HCT116 (cell line): ENCODE measurements at regions not wholly inside any gene's neighbourhood (a gene's known extent, or its start where the extent isn't known, plus 50 kb on each side); places are given as distances from the start of the nearest gene placed in this dataset.

Experiments used
- ATAC-seq: fragments of 200-7000 bp; cut with Tn5 transposase; 2 replicates; pipeline ENCODE4 v1.9.1; 2020; ENCODE audit warnings: mild to moderate bottlenecking, moderate library complexity
- BruUV-seq: library from RNA; stranded (reverse); fragments of 400-500 nt; replicated peaks from 2 replicates; lab custom pipeline; 2021; lab: Mats Ljungman, UMichigan
- CTCF ChIA-PET: fragments of 300-600 bp; sonication (Branson Sonifier 250); formaldehyde crosslinking; loops from one replicate; lab custom pipeline; 2021; ENCODE audit warnings: antibody characterized with exemption; lab: Charles Lee
- POLR2A ChIA-PET: fragments of 300-600, 350-600 bp; sonication (Branson Sonifier 250); formaldehyde crosslinking; loops from one replicate; lab custom pipeline; 2021; ENCODE audit warnings: antibody characterized with exemption; lab: Charles Lee
- RAD21 ChIA-PET, 2 experiments: fragments of 300-600 bp; sonication (Branson Sonifier 250); formaldehyde crosslinking; loops; one replicate each; lab custom pipeline; 2023; ENCODE audit warnings: low total read pairs in 2 of 2; ENCODE audit not compliant: uncharacterized antibody in 2 of 2, unreplicated experiment in 2 of 2, low non-redundant PET in 1 of 2; lab: Charles Lee
- DNase-seq: peaks from one replicate; pipeline ENCODE4 v3.0.0-alpha.2; 2010; ENCODE audit warnings: low read depth, low spot score
- H2AFZ ChIP-seq: fragments of 200-600 bp; shearing (Covaris generic), sonication (generic); 2 replicates; pipeline ENCODE4 v1.6.1; 2017; ENCODE audit warnings: low read depth, mixed run types, mixed read lengths, antibody characterized with exemption, low read length; ENCODE audit not compliant: poor library complexity, severe bottlenecking
- H3K27ac ChIP-seq: 2 replicates; pipeline ENCODE4 v1.5.1; 2012; ENCODE audit warnings: low read depth, low read length
- H3K27me3 ChIP-seq: fragments of 200-600 bp; sonication (generic); 2 replicates; pipeline ENCODE4 v1.6.1; 2016; ENCODE audit warnings: mixed run types, low read length, mixed read lengths; ENCODE audit not compliant: insufficient read depth
- H3K36me3 ChIP-seq, 2 experiments: fragments of 200-500 bp in 1 of 2; fragments of 200-600 bp in 1 of 2; sonication (Bioruptor generic) in 1 of 2; sonication (generic) in 1 of 2; 2 replicates each; pipeline versions ENCODE4 v1.5.1 to v1.6.1; 2014 to 2016; ENCODE audit warnings: low read length in 2 of 2, inconsistent platforms in 1 of 2, mixed read lengths in 1 of 2, mixed run types in 1 of 2; ENCODE audit not compliant: insufficient read depth in 2 of 2, control insufficient read depth in 1 of 2
- H3K4me1 ChIP-seq, 2 experiments: fragments of 200-600 bp in 1 of 2; sonication (generic) in 1 of 2; 2 replicates each; pipeline versions ENCODE4 v1.5.1 to v1.6.1; 2012 to 2017; ENCODE audit warnings: low read length in 2 of 2, inconsistent platforms in 1 of 2, mild to moderate bottlenecking in 1 of 2, mixed read lengths in 1 of 2, mixed run types in 1 of 2, moderate library complexity in 1 of 2; ENCODE audit not compliant: insufficient read depth in 2 of 2, control insufficient read depth in 1 of 2
- H3K4me2 ChIP-seq: fragments of 200-600 bp; sonication (generic); 2 replicates; pipeline ENCODE4 v1.6.1; 2017; ENCODE audit warnings: mixed run types, low read length, mixed read lengths
- H3K4me3 ChIP-seq, 2 experiments: fragments of 200-600 bp in 1 of 2; sonication (generic) in 1 of 2; replicated peaks in 1 of 2; 2 replicates each; pipeline ENCODE4 v1.5.1; 2011 to 2016; ENCODE audit warnings: low read length in 2 of 2, control low read depth in 1 of 2, low read depth in 1 of 2, mild to moderate bottlenecking in 1 of 2, mixed read lengths in 1 of 2, mixed run types in 1 of 2
- H3K79me2 ChIP-seq: fragments of 200-600 bp; sonication (generic); 2 replicates; pipeline ENCODE4 v1.6.1; 2017; ENCODE audit warnings: mild to moderate bottlenecking, mixed run types, low read length, moderate library complexity, mixed read lengths; ENCODE audit not compliant: insufficient read depth
- H3K9ac ChIP-seq: fragments of 200-600 bp; sonication (generic); 2 replicates; pipeline ENCODE4 v1.6.1; 2016; ENCODE audit warnings: low read length, mixed read lengths
- H3K9me2 ChIP-seq: fragments of 200-600 bp; sonication (generic), shearing (Covaris generic); 2 replicates; pipeline ENCODE4 v1.6.1; 2017; ENCODE audit warnings: mixed run types, mild to moderate bottlenecking, moderate library complexity; ENCODE audit not compliant: insufficient read depth
- H3K9me3 ChIP-seq, 2 experiments: fragments of 200-500 bp in 1 of 2; fragments of 200-600 bp in 1 of 2; sonication (Bioruptor generic) in 1 of 2; sonication (generic) in 1 of 2; 2 replicates each; pipeline ENCODE4 v1.6.1; 2014 to 2017; ENCODE audit warnings: low read length in 2 of 2, mixed read lengths in 2 of 2, inconsistent platforms in 1 of 2, low read depth in 1 of 2, mild to moderate bottlenecking in 1 of 2, mixed run types in 1 of 2, moderate library complexity in 1 of 2; ENCODE audit not compliant: control insufficient read depth in 1 of 2, insufficient read depth in 1 of 2
- H4K20me1 ChIP-seq: fragments of 200-600 bp; sonication (generic), shearing (Covaris generic); 2 replicates; pipeline ENCODE4 v1.6.1; 2017; ENCODE audit warnings: mixed run types, mild to moderate bottlenecking, moderate library complexity; ENCODE audit not compliant: insufficient read depth
- CBX3 ChIP-seq: IDR thresholded peaks from 2 replicates; pipeline ENCODE4 v1.6.1; 2012; ENCODE audit warnings: low read depth
- ELF1 ChIP-seq: IDR thresholded peaks from 2 replicates; pipeline ENCODE4 v1.6.1; 2012; ENCODE audit warnings: low read depth, borderline replicate concordance
- EZH2 ChIP-seq: fragments of 200-600 bp; sonication (generic); IDR thresholded peaks from 2 replicates; pipeline ENCODE4 v1.6.1; 2017; ENCODE audit warnings: antibody characterized with exemption, mixed run types
- EZH2phosphoT487 ChIP-seq: fragments of 200-600 bp; IDR thresholded peaks from 2 replicates; pipeline ENCODE4 v1.6.1; 2018; ENCODE audit warnings: antibody characterized with exemption, borderline replicate concordance
- FOSL1 ChIP-seq: IDR thresholded peaks from 2 replicates; pipeline ENCODE4 v1.6.1; 2012; ENCODE audit warnings: low read depth
- JUND ChIP-seq: IDR thresholded peaks from 2 replicates; pipeline ENCODE4 v1.6.1; 2012
- POLR2A ChIP-seq: IDR thresholded peaks from 2 replicates; pipeline ENCODE4 v1.7.0; 2011; ENCODE audit warnings: borderline replicate concordance; ENCODE audit not compliant: insufficient read depth, insufficient read length; ENCODE audit errors: extremely low read depth
- POLR2AphosphoS5 ChIP-seq: IDR thresholded peaks from 2 replicates; pipeline ENCODE4 v1.6.1; 2011; ENCODE audit warnings: mild to moderate bottlenecking, low read depth, low read length, moderate library complexity
- RAD21 ChIP-seq: IDR thresholded peaks from 2 replicates; pipeline ENCODE4 v1.6.1; 2012; ENCODE audit warnings: low read depth, mild to moderate bottlenecking
- SIN3A ChIP-seq: IDR thresholded peaks from 2 replicates; pipeline ENCODE4 v1.6.1; 2012; ENCODE audit warnings: low read depth
- SP1 ChIP-seq: IDR thresholded peaks from 2 replicates; pipeline ENCODE4 v1.6.1; 2012; ENCODE audit warnings: low read depth
- SRF ChIP-seq: IDR thresholded peaks from 2 replicates; pipeline ENCODE4 v1.6.1; 2012; ENCODE audit warnings: low read depth
- TCF7L2 ChIP-seq: IDR thresholded peaks from 2 replicates; pipeline ENCODE4 v1.7.0; 2011; ENCODE audit warnings: borderline replicate concordance, inconsistent platforms; ENCODE audit not compliant: insufficient read depth, insufficient read length; ENCODE audit errors: extremely low read depth
- YY1 ChIP-seq: IDR thresholded peaks from 2 replicates; pipeline ENCODE4 v1.6.1; 2011; ENCODE audit warnings: low read length, low read depth, moderate library complexity, mild to moderate bottlenecking; ENCODE audit not compliant: insufficient replicate concordance; ENCODE audit errors: extremely low read depth
- intact Hi-C: fragments of 100-400 bp; cut with micrococcal nuclease; formaldehyde crosslinking; loops from 2 replicates; pipeline ENCODE4 v1.10.0; 2022
- TF ChIP-seq, protein P1 (sequence below), 3 experiments: fragments of 200-600 bp in 1 of 3; sonication (generic) in 1 of 3; IDR thresholded peaks in 2 of 3; conservative IDR thresholded peaks in 1 of 3; 2 replicates each; pipeline ENCODE4 v1.5.1; 2012 to 2017; ENCODE audit warnings: low read depth in 2 of 3, low read length in 2 of 3, antibody characterized with exemption in 1 of 3, borderline replicate concordance in 1 of 3, control low read depth in 1 of 3, mild to moderate bottlenecking in 1 of 3, mixed read lengths in 1 of 3, mixed run types in 1 of 3, moderate library complexity in 1 of 3; ENCODE audit not compliant: insufficient read depth in 1 of 3
- TF ChIP-seq, protein P2 (sequence below): IDR thresholded peaks from 2 replicates; pipeline ENCODE4 v1.6.1; 2012
- TF ChIP-seq, protein P3 (sequence below): IDR thresholded peaks from 2 replicates; pipeline ENCODE4 v1.6.1; 2012; ENCODE audit warnings: low read depth
- TF ChIP-seq, protein P4 (sequence below): IDR thresholded peaks from 2 replicates; pipeline ENCODE4 v1.6.1; 2011; ENCODE audit warnings: mild to moderate bottlenecking, low read length, moderate library complexity; ENCODE audit not compliant: insufficient replicate concordance; ENCODE audit errors: extremely low read depth

DNA sequence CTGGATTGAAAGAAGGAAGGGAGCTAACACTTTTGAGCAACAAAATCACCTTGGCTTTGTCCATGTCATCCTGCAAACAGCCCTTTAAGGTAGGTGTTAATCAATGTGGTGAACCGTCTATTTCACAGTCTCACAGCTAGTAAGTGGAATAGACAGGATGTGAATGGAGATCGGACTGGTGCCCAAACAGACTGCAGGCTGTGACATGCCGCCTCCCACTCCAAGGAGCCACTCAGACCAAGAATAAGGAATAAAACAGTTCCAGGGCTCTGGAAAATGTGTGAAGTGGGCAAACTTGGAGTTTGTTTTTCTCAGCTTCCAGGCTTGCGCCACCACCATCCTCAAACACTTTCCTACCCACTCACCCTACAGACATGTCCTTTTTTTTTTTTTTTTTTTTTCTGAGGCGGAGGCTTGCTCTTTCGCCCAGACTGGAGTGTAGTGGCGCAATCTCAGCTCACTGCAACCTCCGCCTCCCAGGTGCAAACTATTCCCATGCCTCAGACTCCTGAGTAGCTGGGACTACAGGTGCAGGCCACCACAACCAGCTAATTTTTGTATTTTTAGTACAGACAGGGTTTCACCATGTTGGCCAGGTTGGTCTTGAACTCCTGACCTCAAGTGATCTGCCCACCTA is 57.7 kb upstream of the SEC24B start:
- DNase-seq: no peak
- Histone ChIP-seq H3K9me2 (no peaks in the 10 kb centered on the region), H3K27ac (no peak overlapping the region), H3K4me1 (no peaks in the 10 kb centered on the region), H3K4me2 (no peak overlapping the region)
- no peak for ATAC-seq
- intact Hi-C loops: no loop called here
- RAD21 ChIA-PET: no interaction called here
- TF ChIP-seq SRF (no peak), EZH2 (no peak), JUND (no peak), CBX3 (no peak), POLR2AphosphoS5 (no peak), EZH2phosphoT487 (no peak), TCF7L2 (no peak), RAD21 (no peak), YY1 (no peak), FOSL1 (no peak), SIN3A (no peak), SP1 (no peak), POLR2A (no peak), ELF1 (no peak)
- TF ChIP-seq, protein P1, sequence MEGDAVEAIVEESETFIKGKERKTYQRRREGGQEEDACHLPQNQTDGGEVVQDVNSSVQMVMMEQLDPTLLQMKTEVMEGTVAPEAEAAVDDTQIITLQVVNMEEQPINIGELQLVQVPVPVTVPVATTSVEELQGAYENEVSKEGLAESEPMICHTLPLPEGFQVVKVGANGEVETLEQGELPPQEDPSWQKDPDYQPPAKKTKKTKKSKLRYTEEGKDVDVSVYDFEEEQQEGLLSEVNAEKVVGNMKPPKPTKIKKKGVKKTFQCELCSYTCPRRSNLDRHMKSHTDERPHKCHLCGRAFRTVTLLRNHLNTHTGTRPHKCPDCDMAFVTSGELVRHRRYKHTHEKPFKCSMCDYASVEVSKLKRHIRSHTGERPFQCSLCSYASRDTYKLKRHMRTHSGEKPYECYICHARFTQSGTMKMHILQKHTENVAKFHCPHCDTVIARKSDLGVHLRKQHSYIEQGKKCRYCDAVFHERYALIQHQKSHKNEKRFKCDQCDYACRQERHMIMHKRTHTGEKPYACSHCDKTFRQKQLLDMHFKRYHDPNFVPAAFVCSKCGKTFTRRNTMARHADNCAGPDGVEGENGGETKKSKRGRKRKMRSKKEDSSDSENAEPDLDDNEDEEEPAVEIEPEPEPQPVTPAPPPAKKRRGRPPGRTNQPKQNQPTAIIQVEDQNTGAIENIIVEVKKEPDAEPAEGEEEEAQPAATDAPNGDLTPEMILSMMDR (IDR thresholded peaks at IDR 0.05 in 2 of 3, conservative IDR thresholded peaks at IDR 0.05 in 1 of 3; ENCODE audit: borderline replicate concordance in 1 of 3, insufficient read depth in 1 of 3, low read depth in 2 of 3, low read length in 2 of 3): no peak
- TF ChIP-seq, protein P2, sequence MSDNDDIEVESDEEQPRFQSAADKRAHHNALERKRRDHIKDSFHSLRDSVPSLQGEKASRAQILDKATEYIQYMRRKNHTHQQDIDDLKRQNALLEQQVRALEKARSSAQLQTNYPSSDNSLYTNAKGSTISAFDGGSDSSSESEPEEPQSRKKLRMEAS: no peak
- TF ChIP-seq, protein P3, sequence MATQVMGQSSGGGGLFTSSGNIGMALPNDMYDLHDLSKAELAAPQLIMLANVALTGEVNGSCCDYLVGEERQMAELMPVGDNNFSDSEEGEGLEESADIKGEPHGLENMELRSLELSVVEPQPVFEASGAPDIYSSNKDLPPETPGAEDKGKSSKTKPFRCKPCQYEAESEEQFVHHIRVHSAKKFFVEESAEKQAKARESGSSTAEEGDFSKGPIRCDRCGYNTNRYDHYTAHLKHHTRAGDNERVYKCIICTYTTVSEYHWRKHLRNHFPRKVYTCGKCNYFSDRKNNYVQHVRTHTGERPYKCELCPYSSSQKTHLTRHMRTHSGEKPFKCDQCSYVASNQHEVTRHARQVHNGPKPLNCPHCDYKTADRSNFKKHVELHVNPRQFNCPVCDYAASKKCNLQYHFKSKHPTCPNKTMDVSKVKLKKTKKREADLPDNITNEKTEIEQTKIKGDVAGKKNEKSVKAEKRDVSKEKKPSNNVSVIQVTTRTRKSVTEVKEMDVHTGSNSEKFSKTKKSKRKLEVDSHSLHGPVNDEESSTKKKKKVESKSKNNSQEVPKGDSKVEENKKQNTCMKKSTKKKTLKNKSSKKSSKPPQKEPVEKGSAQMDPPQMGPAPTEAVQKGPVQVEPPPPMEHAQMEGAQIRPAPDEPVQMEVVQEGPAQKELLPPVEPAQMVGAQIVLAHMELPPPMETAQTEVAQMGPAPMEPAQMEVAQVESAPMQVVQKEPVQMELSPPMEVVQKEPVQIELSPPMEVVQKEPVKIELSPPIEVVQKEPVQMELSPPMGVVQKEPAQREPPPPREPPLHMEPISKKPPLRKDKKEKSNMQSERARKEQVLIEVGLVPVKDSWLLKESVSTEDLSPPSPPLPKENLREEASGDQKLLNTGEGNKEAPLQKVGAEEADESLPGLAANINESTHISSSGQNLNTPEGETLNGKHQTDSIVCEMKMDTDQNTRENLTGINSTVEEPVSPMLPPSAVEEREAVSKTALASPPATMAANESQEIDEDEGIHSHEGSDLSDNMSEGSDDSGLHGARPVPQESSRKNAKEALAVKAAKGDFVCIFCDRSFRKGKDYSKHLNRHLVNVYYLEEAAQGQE: no peak
- TF ChIP-seq, protein P4, sequence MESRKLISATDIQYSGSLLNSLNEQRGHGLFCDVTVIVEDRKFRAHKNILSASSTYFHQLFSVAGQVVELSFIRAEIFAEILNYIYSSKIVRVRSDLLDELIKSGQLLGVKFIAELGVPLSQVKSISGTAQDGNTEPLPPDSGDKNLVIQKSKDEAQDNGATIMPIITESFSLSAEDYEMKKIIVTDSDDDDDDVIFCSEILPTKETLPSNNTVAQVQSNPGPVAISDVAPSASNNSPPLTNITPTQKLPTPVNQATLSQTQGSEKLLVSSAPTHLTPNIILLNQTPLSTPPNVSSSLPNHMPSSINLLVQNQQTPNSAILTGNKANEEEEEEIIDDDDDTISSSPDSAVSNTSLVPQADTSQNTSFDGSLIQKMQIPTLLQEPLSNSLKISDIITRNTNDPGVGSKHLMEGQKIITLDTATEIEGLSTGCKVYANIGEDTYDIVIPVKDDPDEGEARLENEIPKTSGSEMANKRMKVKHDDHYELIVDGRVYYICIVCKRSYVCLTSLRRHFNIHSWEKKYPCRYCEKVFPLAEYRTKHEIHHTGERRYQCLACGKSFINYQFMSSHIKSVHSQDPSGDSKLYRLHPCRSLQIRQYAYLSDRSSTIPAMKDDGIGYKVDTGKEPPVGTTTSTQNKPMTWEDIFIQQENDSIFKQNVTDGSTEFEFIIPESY: no peak
- TF ChIP-seq, all 23 proteins: peak for 0
- H3K27me3 ChIP-seq: peaks cover 56% of the 10 kb centered on the region
- no peak overlapping the region for H2AFZ ChIP-seq
- no peaks in the 10 kb centered on the region for H3K9me3 ChIP-seq
- no TSS peak for BruUV-seq
- H3K9ac ChIP-seq: no peak overlapping the region
- ChIA-PET POLR2A (no interaction called here), CTCF (no interaction called here)
- no peaks in the 10 kb centered on the region for H3K36me3 ChIP-seq
- H3K4me3 ChIP-seq: no peak overlapping the region
- H3K79me2 ChIP-seq: no peaks in the 10 kb centered on the region
- H4K20me1 ChIP-seq: no peaks in the 10 kb centered on the region; the same call in 1 of the 2 replicates
